Neural cell (in vitro differentiated cells): ENCODE measurements at regions not wholly inside any gene's neighbourhood (a gene's known extent, or its start where the extent isn't known, plus 50 kb on each side); places are given as distances from the start of the nearest gene placed in this dataset.

Experiments used
- EZH2 ChIP-seq: fragments of 200-600, 300-800 bp; shearing (Covaris generic), sonication (generic); IDR thresholded peaks from 2 replicates; pipeline ENCODE4 v1.6.1; 2014; ENCODE audit warnings: antibody characterized with exemption, low read length, borderline replicate concordance, mild to moderate bottlenecking; ENCODE audit not compliant: insufficient read depth, poor library complexity, severe bottlenecking
- POLR2AphosphoS5 ChIP-seq: IDR thresholded peaks from 2 replicates; pipeline ENCODE4 v1.6.1; 2012
- TF ChIP-seq, protein P1 (sequence below): fragments of 450-650 bp; IDR thresholded peaks from 2 replicates; pipeline ENCODE4 v1.5.1; 2014; ENCODE audit warnings: antibody characterized with exemption, mild to moderate bottlenecking, moderate library complexity; ENCODE audit not compliant: poor library complexity, severe bottlenecking

DNA sequence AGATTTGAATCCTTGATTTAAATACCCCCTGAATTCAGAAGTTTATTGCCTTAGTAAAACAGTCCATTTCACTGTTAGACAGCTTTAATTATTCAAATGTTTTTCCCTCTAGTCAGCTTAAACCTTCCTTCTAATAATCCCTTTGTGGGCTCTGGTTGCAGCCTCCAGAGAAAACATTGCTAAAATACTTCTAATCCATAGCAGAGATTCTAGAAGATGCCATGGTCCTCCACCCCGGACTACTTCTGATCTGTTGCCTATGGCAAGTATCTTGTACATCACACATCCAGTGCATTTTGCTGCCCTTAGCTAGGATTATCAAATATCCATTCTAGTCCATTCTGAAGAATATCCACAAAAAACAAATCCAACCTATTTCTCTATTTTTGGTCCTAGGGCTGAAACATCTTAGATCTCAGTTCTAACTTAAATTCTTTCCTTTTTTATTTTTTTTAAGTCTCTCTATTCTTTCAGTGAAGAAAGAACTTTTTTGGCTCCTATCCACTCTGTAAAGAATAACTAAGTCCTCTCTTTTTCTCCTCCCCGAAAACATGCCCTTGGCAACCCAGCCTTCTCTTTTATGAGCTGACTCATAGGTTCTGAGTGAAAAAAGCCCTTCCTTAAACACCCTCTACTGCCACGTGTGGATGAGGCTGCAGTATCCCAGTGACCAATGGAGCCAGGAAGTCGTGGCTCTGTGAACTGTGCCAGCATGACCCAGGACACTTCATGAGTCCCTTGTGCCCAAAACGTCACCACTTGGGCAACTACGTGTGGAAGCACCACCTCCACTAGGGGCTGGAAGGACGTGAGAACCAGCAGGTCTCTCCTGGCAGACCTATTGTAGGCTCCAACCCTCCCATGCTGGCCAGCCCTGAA lies 349.8 kb downstream of the TNS1 start:
- TF ChIP-seq, protein P1, sequence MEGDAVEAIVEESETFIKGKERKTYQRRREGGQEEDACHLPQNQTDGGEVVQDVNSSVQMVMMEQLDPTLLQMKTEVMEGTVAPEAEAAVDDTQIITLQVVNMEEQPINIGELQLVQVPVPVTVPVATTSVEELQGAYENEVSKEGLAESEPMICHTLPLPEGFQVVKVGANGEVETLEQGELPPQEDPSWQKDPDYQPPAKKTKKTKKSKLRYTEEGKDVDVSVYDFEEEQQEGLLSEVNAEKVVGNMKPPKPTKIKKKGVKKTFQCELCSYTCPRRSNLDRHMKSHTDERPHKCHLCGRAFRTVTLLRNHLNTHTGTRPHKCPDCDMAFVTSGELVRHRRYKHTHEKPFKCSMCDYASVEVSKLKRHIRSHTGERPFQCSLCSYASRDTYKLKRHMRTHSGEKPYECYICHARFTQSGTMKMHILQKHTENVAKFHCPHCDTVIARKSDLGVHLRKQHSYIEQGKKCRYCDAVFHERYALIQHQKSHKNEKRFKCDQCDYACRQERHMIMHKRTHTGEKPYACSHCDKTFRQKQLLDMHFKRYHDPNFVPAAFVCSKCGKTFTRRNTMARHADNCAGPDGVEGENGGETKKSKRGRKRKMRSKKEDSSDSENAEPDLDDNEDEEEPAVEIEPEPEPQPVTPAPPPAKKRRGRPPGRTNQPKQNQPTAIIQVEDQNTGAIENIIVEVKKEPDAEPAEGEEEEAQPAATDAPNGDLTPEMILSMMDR: no peak
- TF ChIP-seq EZH2 (no peak), POLR2AphosphoS5 (no peak)
